CD4-positive, alpha-beta T cell (primary cell): ENCODE measurements at regions not wholly inside any gene's neighbourhood (a gene's known extent, or its start where the extent isn't known, plus 50 kb on each side); places are given as distances from the start of the nearest gene placed in this dataset.
"Not testable (repeated sequence)": the region's sequence is repeated elsewhere in the genome, so short reads cannot be mapped to it uniquely, and the experiment has no call there.

Experiments
- ATAC-seq: fragments of 200-7000 bp; cut with Tn5 transposase; one replicate; pipeline ENCODE4 v1.10.0; 2022; ENCODE audit warnings: mild to moderate bottlenecking; ENCODE audit not compliant: poor library complexity
- CTCF ChIA-PET: fragments of 350-600 bp; sonication (Branson Sonifier 250); formaldehyde crosslinking; loops from one replicate; lab custom pipeline; 2021; ENCODE audit warnings: antibody characterized with exemption, inconsistent platforms; lab: Charles Lee
- POLR2A ChIA-PET: fragments of 350-600 bp; sonication (Branson Sonifier 250); formaldehyde crosslinking; loops from one replicate; lab custom pipeline; 2021; ENCODE audit warnings: antibody characterized with exemption, inconsistent platforms; lab: Charles Lee
- DNase-seq, 14 experiments: peaks; one replicate each; pipeline ENCODE4 v3.0.0-alpha.2; 2013 to 2020; ENCODE audit warnings: mixed read lengths in 2 of 14
- H3K27ac ChIP-seq, 2 donors: one replicate each; pipeline versions ENCODE4 v1.5.1 to v1.7.0; 2013; ENCODE audit warnings: low read length in 2 of 2, low read depth in 1 of 2, mild to moderate bottlenecking in 1 of 2
- H3K27me3 ChIP-seq, 2 experiments: 1 replicate in 1 of 2; 2 replicates in 1 of 2; pipeline versions ENCODE4 v1.6.1 to v1.7.0; 2013; ENCODE audit warnings: low read length in 2 of 2, control low read depth in 1 of 2, mild to moderate bottlenecking in 1 of 2, moderate library complexity in 1 of 2; ENCODE audit not compliant: insufficient read depth in 2 of 2, control insufficient read depth in 1 of 2
- H3K36me3 ChIP-seq: one replicate; pipeline ENCODE4 v1.6.1; 2013; ENCODE audit warnings: low read length, control low read depth; ENCODE audit not compliant: insufficient read depth
- H3K4me1 ChIP-seq: one replicate; pipeline ENCODE4 v1.6.1; 2013; ENCODE audit warnings: low read length, control low read depth; ENCODE audit not compliant: insufficient read depth
- H3K4me3 ChIP-seq: one replicate; pipeline ENCODE4 v1.5.1; 2013; ENCODE audit warnings: mild to moderate bottlenecking, low read length, moderate library complexity
- H3K9me3 ChIP-seq, 2 experiments: 1 replicate in 1 of 2; 2 replicates in 1 of 2; pipeline versions ENCODE4 v1.6.1 to v1.7.0; 2013; ENCODE audit warnings: low read length in 2 of 2, mild to moderate bottlenecking in 2 of 2, control low read depth in 1 of 2, moderate library complexity in 1 of 2; ENCODE audit not compliant: control insufficient read depth in 1 of 2, insufficient read depth in 1 of 2
- H3K27ac Mint-ChIP-seq: one replicate; pipeline ENCODE4 v1.8.0; 2020; ENCODE audit warnings: mixed read lengths
- H3K27me3 Mint-ChIP-seq: one replicate; pipeline ENCODE4 v1.8.0; 2021; ENCODE audit warnings: mixed read lengths
- H3K36me3 Mint-ChIP-seq: one replicate; pipeline ENCODE4 v1.8.0; 2021; ENCODE audit warnings: low read depth, mixed read lengths
- H3K4me1 Mint-ChIP-seq: one replicate; pipeline ENCODE4 v1.8.0; 2021; ENCODE audit warnings: low read depth, mixed read lengths
- H3K4me3 Mint-ChIP-seq: one replicate; pipeline ENCODE4 v1.8.0; 2020; ENCODE audit warnings: mild to moderate bottlenecking, mixed read lengths
- H3K9me3 Mint-ChIP-seq: one replicate; pipeline ENCODE4 v1.8.0; 2020; ENCODE audit warnings: mixed read lengths
- intact Hi-C, 2 experiments: fragments of 100-400 bp; cut with DNase I in 1 of 2; cut with micrococcal nuclease in 1 of 2; formaldehyde crosslinking; loops; one replicate each; pipeline versions ENCODE4 v1.15.1 to v1.9.0; 2023 to 2025; cut with DNase I, micrococcal nuclease
- TF ChIP-seq, protein P1 (sequence below): fragments of 200-600 bp; IDR thresholded peaks from one replicate; pipeline ENCODE4 v1.8.0; 2022; ENCODE audit warnings: antibody characterized with exemption, mild to moderate bottlenecking

GRCh38 chr11:130979386-130979972 is 63.2 kb upstream of the SNX19 start:
- DNase-seq (no peak), ATAC-seq (no peak)
- no peak overlapping the region for H3K27ac ChIP-seq
- ChIA-PET POLR2A (no interaction called here), CTCF (no interaction called here)
- intact Hi-C loops = no loop called here
- Mint-ChIP-seq H3K4me3 (no peak overlapping the region), H3K36me3 (no peaks in the 10 kb centered on the region), H3K4me1 (no peaks in the 10 kb centered on the region), H3K27me3 (peaks cover 48% of the 10 kb centered on the region), H3K27ac (no peak overlapping the region), H3K9me3 (peaks cover 11% of the 10 kb centered on the region)
- peaks cover 8 to 13% of the 10 kb centered on the region in 2 experiments for H3K27me3 ChIP-seq
- TF ChIP-seq, protein P1, sequence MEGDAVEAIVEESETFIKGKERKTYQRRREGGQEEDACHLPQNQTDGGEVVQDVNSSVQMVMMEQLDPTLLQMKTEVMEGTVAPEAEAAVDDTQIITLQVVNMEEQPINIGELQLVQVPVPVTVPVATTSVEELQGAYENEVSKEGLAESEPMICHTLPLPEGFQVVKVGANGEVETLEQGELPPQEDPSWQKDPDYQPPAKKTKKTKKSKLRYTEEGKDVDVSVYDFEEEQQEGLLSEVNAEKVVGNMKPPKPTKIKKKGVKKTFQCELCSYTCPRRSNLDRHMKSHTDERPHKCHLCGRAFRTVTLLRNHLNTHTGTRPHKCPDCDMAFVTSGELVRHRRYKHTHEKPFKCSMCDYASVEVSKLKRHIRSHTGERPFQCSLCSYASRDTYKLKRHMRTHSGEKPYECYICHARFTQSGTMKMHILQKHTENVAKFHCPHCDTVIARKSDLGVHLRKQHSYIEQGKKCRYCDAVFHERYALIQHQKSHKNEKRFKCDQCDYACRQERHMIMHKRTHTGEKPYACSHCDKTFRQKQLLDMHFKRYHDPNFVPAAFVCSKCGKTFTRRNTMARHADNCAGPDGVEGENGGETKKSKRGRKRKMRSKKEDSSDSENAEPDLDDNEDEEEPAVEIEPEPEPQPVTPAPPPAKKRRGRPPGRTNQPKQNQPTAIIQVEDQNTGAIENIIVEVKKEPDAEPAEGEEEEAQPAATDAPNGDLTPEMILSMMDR = no peak
- H3K36me3 ChIP-seq = no peaks in the 10 kb centered on the region
- H3K4me1 ChIP-seq = no peaks in the 10 kb centered on the region
- H3K9me3 ChIP-seq = peaks cover 3 to 14% of the 10 kb centered on the region in 2 experiments
- H3K4me3 ChIP-seq = no peak overlapping the region

DNA sequence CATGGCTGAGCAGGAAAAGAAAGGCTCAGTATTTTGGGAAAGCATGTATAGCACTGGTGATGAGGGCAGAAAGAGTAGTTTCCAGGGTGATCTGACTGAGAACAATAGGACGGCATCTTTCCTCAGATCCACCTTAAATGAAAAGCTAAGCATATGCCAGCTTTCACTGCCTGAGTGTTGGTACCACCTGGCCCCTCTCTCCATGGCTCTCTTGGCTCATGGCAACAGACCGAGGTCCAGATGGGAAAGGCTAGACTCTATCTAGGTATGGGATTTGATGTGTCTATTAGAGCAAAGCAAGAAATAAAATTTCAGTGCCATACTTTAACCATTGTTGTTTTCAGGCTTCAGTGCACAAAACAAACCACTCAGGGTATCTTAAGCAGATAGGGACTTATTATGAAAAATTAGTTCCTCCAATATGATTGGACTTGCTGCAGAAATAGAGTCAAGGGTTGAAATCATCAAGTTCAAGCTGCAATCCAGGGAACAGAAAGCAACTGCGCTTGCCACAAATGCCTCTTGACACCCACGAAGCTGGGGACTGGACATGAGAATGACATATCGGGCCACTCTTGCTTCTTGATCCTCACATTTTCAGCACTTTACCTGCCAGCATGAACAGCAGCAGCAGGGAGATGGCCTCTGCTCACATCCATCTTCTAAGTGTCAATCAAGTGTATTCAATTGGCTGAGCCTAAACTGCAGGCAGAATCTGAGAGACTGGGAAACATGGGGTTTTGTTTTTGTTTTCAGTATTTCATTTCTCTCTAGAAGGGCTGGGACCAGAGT is 64.0 kb upstream of the SNX19 start:
- Mint-ChIP-seq H3K27ac (no peak overlapping the region), H3K9me3 (peaks cover 11% of the 10 kb centered on the region), H3K4me3 (no peak overlapping the region), H3K36me3 (no peaks in the 10 kb centered on the region), H3K4me1 (no peaks in the 10 kb centered on the region), H3K27me3 (peaks cover 41% of the 10 kb centered on the region)
- Histone ChIP-seq H3K9me3 (peaks cover 3 to 14% of the 10 kb centered on the region in 2 experiments), H3K4me1 (no peaks in the 10 kb centered on the region), H3K4me3 (no peak overlapping the region), H3K36me3 (no peaks in the 10 kb centered on the region), H3K27me3 (peaks cover 8 to 13% of the 10 kb centered on the region in 2 experiments), H3K27ac (no peak overlapping the region)
- POLR2A ChIA-PET = no interaction called here
- no peak for DNase-seq
- intact Hi-C loops = no loop called here
- TF ChIP-seq, protein P1 = no peak
- ATAC-seq = no peak
- CTCF ChIA-PET = no interaction called here

- intact Hi-C loops, H3K27ac ChIP-seq, H3K27me3 ChIP-seq, H3K27ac Mint-ChIP-seq, H3K36me3 ChIP-seq, ATAC-seq, DNase-seq, POLR2A ChIA-PET, H3K4me3 Mint-ChIP-seq, H3K36me3 Mint-ChIP-seq, H3K9me3 Mint-ChIP-seq, H3K9me3 ChIP-seq, H3K4me1 ChIP-seq, CTCF ChIA-PET, H3K4me1 Mint-ChIP-seq, H3K4me3 ChIP-seq: not testable (repeated sequence)
- H3K27me3 Mint-ChIP-seq = peaks cover 21% of the 10 kb centered on the region
Observed at GRCh38 chr11:130984241-130984640, 68.0 kb upstream of the SNX19 start.
